ENCODE measurements at regions not wholly inside any gene's neighbourhood (a gene's known extent, or its start where the extent isn't known, plus 50 kb on each side); places are given as distances from the start of the nearest gene placed in this dataset.

DNA sequence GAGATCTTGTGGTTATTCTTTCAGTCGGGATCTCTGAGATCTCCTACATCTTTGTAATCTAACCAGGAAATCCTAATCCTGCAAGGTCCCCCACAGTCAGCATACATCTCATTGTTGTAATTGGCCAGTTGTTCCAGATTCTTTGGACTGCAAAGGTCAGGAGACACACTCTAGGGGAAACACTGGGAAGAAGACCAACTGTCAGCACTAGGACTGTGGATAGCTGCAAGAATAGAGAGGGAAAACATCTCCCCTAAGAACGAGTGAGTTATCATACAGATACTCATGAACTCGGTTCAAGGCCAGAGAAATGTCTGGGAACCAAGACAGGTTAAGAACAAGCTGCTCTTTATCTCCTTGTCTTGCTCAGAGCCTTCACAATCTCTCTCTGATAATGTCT, 217.9 kb upstream of the TMPO start:
- no peak for DNase-seq

DNA sequence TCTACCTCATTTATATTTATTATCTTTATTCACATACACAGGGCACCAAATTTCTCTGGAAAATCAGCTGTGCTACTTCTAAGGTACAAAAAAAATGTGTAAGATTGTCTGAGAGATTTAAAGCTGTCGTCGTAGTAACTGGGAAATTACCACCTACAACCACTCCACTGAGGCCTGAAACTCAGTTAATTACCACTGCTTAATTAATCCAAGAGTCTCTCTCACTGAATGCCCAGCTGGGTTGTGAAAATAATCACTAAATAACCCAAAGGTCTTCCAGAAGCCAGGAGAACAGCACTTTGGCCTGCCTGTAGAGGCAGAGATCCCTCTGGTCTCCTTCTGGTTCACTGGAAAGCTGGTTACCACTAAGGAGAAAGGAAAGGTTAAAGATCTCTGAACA, 207.2 kb upstream of the TMPO start:
- DNase-seq: no peak

GRCh38 chr12:98317939-98318899, 197.2 kb upstream of the TMPO start:
- DNase-seq: no peak

DNA sequence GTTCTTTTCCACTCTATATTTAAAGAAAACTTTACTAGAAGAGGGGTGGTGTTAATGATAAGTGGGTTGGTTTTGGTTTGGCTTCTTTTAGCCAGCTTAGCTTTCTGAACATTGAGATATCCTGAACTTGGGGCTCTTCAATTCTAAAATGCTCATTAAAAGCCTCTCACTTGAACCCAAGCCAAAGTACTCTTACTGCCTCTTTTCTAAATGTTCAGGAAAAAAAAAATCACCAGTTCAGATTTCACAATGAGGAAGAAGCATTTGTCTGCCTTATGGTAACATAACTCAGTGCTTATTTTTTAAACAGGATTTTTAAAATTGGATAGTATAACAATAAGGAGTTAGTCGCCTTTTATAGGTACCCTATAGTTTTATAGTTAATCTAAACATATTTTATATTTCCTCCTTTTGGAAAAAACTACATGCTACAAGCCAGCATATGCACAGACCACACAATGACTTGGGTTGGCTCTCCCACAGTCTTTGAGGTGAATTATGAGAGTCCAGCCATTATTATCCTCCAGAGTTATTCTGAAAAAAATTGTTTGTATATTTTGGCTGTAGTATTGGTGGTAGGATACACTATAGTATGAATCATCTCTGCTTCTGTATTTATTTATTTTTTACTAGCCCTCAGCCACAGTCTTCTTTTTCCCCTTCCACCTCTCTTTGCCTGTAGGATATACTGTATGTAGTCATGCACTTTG, 195.5 kb upstream of the TMPO start:
- no peak for DNase-seq

DNA sequence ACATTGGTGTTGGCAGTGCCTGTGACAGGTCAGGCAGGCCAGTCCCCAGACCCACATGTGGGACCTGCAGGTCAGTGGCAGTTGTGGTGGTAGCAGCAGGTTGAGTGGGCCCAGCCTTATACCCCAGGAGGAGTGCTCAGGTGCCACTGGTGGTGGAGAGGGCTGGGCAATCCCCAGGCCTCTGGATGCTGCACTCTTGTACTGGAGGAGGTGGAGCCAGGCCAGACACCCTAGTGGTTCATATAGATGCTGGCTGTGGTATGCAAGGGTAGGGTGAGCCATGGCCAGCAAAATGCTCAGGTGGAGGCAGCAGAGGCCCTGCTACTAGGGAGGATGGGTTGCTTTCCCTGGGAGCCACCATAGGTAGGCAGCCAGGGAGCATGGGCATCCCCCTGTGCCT, 190.4 kb upstream of the TMPO start:
- DNase-seq: no peak

DNA sequence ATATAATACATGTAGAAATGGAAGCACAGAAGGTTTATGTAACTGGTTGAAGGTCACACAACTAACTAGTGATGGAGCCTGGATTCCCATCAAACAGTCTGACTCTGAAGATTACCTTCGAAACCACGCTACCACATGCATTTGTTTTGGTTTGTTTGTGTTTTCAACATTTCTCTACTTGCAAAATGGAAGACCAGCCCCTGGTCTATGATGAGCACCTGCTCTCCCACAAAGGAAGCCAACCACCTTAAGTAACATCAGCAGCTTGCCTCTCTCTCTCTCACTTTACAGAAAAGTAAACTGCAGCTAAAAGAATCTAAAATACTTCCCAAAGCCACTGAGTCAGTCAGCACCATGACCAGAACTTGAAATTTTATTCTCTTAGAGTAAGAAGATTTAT, 186.9 kb upstream of the TMPO start:
- DNase-seq: no peak

DNA sequence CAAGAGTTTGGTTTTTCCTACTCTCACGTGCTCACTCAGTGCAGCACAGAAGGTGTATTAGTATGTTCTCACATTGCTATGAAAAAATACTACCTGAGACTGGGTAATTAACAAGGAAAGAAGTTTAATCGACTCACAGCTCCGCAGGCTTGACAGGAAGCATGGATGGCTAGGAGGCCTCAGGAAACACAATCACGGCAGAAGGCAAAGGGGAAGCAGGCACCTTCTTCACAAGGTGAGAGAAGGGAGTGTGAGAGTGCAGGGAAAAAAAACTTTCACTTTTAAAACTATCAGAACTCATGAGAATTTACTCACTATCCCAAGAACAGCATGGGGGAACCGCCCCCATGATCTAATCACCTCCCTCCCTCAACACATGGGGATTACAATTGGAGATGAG, 185.8 kb upstream of the TMPO start:
- DNase-seq: no peak

GRCh38 chr12:98332642-98333041, 182.7 kb upstream of the TMPO start:
- DNase-seq: no peak

DNA sequence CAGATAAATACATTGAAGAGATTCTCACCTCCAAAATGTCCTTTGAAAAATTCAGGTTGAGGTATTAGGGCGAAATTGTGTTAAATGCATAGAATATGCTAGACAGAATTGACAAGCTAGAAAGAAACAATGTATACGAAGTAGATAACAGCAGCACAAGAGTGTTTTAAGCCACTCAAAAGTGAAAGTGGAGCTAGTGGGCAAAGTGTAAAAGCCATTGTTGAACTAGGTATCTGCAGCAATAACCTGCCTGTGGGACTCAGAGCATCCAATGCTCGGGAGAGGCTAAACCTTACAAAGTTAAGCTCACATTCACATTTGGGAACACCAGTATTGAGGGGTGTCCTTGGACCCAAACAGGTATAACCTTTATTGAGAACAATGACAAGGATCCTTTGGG, 180.6 kb upstream of the TMPO start:
- no peak for DNase-seq

DNA sequence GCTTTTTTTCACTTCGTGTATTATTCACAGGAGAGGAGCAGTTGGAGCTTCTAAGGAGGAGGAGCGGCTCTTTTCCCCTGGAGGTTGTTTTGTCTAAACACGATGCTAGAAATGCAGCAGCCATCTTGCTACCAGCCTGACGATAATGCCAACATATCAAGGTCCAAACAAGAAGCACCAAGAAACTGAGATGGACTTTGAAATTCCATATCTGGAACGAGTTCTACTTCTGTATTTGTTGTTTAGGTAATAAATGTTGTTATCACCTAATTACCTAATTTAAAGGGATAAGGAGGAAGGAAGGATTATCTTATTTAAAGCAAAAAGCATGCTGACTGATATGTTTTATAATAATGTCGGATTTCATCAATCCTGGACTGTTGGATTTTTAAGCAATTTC, 174.4 kb upstream of the TMPO start:
- no peak for DNase-seq

- DNase-seq: no peak
These were observed 173.7 kb upstream of the TMPO start for GRCh38 chr12:98341732-98342131.

GRCh38 chr12:98343002-98343567, 172.3 kb upstream of the TMPO start:
- DNase-seq: no peak

DNA sequence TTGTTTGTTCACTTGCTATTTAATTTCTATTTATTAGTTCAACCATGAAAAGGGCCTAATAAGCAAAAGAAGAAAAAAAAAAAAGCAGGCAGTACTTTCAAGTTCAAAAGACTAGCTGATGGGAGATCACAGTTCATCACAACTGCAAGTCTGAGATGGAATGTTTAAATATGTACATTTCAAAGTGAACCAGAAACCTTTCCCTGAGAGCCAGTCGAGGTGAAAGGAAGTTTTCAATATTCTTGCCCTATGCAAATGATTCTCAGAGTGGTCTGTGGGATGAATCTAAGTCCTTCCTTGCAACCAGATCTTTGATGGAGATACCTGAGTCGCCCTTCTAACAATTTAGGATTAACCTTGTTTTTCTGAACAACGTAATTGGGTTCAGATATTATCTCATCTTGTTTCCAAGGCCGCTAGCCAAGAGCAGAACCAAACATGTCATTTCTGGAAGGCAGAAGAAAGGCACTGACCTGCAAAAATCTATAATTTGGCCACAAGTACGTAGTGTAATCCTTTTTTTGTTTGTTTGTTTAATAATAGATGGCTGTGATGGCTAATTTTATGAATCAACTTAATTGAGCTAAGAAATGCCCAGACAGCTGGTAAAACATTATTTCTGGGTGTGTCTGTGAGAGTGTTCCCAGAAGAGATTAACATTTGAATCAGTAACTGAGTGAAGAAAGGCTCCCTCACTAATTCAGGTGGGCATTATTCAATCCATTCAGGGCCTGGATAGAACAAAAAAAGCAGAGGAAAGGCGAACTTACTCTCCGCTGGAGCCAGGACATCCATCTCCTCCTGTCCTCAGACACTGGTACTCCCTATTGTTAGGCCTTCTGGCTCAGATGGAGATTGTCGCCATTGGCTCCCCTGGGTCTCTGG, 171.1 kb upstream of the TMPO start:
- DNase-seq: no peak

- no peak for DNase-seq
These were observed 170.0 kb upstream of the TMPO start for GRCh38 chr12:98345308-98345876.

- DNase-seq: no peak
These were observed 164.3 kb upstream of the TMPO start for GRCh38 chr12:98351089-98351488.

DNA sequence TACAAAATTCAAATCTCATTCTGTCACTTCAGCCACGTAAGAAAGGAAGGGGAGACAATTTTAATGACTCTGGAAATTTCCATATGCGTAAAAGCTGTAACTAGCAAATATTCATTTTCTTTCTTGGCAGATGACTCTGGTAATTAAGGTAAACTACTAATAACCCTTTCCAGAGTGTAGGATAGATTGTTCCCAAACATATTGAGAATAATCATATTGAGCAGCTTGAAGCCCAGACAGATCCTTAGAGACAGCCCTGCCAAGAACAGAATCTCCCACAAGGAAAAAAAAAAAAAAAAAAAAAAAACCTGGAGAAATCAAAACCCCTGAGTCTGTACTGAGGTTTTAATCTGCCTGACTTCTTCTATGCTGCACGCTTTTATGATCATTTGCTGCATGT, 163.6 kb upstream of the TMPO start:
- DNase-seq: no peak

- DNase-seq: no peak
These were observed 163.1 kb upstream of the TMPO start for GRCh38 chr12:98352218-98352811.

GRCh38 chr12:98352835-98353234, 162.6 kb upstream of the TMPO start:
- no peak for DNase-seq

DNA sequence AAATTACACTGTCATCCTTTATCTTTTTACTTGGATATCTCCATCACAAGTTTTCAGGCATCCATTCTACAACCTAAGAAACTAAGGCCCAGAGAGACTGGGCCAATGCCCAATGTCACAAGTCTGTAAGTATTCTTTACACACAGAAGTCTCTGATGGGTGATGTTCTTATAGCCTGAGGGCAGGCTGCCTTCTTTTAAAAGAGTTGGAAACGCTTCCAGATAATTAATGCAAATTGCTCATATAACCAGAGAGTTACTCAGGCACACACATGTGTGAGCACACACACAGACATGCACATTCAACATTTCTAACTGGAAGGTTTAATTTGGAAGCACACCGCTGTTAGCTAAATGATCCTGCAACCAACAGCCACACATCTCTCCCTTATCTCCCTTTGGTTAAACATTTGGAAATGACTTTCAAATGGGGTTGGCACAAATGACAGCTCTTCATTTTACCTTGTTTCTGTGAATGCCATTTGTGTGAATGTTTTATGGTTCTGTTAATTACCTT, 160.8 kb upstream of the TMPO start:
- no peak for DNase-seq

- no peak for DNase-seq
These were observed 160.1 kb upstream of the TMPO start for GRCh38 chr12:98355322-98355721.

GRCh38 chr12:98355933-98356332, 159.5 kb upstream of the TMPO start:
- no peak for DNase-seq

GRCh38 chr12:98358144-98358543, 157.2 kb upstream of the TMPO start:
- no peak for DNase-seq
